ENCODE measurements at regions not wholly inside any gene's neighbourhood (a gene's known extent, or its start where the extent isn't known, plus 50 kb on each side); places are given as distances from the start of the nearest gene placed in this dataset.
"Not testable (repeated sequence)": the region's sequence is repeated elsewhere in the genome, so short reads cannot be mapped to it uniquely, and the experiment has no call there.

DNA sequence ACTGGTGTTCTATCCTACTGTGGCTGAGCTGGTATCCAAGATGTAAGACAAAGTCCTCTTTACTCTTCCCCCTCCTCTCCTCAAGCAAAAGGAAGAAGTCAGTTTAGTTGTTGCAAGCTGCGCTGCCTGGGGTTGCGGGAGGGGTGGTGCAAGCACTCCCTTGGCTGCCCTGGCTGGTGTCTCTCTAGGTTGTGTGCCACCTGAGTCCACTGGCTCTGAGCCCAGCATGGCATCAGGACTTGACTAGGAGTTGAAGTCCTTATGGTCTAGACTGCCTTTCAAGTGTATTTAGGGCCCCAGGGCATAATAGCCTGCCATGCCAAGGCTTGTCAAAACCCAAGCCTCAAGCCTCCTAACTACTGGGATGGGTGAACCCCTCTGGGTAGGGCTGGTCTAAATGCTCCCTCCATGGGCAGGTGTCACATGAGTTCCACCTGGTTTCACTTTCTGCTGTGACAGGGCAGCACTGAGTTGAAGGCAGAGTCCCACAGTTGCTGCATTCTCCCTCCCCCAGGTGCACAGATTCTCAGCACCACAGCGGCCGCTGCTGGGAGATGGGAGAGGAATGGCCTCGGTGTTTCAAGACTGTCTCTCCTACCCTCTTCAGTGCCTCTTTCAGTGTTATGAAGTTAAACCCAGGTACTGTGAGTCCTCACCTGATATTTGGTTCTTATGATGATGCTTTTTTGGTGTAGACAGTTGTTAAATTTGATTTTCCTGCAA is 62.5 kb upstream of the CHRNB4 start:
- TF ChIP-seq, protein P1, sequence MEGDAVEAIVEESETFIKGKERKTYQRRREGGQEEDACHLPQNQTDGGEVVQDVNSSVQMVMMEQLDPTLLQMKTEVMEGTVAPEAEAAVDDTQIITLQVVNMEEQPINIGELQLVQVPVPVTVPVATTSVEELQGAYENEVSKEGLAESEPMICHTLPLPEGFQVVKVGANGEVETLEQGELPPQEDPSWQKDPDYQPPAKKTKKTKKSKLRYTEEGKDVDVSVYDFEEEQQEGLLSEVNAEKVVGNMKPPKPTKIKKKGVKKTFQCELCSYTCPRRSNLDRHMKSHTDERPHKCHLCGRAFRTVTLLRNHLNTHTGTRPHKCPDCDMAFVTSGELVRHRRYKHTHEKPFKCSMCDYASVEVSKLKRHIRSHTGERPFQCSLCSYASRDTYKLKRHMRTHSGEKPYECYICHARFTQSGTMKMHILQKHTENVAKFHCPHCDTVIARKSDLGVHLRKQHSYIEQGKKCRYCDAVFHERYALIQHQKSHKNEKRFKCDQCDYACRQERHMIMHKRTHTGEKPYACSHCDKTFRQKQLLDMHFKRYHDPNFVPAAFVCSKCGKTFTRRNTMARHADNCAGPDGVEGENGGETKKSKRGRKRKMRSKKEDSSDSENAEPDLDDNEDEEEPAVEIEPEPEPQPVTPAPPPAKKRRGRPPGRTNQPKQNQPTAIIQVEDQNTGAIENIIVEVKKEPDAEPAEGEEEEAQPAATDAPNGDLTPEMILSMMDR (IDR thresholded peaks at IDR 0.05; ENCODE audit: insufficient read depth, low read depth, low read length), result not testable (repeated sequence)
- TF ChIP-seq EZH2 (IDR thresholded peaks at IDR 0.05; ENCODE audit: insufficient read depth, low read length), result not testable (repeated sequence)
